Pancreas (tissue), 10 donors: ENCODE measurements at regions not wholly inside any gene's neighbourhood (a gene's known extent, or its start where the extent isn't known, plus 50 kb on each side); places are given as distances from the start of the nearest gene placed in this dataset.

ENCODE experiments used
- ATAC-seq, 4 donors: fragments of 200-7000 bp; cut with Tn5 transposase; one replicate each; pipeline versions ENCODE4 v1.8.0 to v1.9.1; 2020; ENCODE audit warnings: mild to moderate bottlenecking in 4 of 4, moderate library complexity in 4 of 4
- DNase-seq, 6 donors: peaks; one replicate each; pipeline ENCODE4 v3.0.0-alpha.2; 2020
- FAIRE-seq: peaks from 2 replicates; lab custom pipeline; 2012; peaks lifted over from hg19 to GRCh38; lab: Jason Lieb, UNC
- H3K27ac ChIP-seq, 4 donors: fragments of 200-600 bp; sonication (generic); 1 replicate in 3 of 4; 2 replicates in 1 of 4; pipeline versions ENCODE4 v1.5.0 to v1.8.0; 2020
- H3K27me3 ChIP-seq, 4 donors: fragments of 200-600 bp; one replicate each; pipeline ENCODE4 v1.8.0; 2021
- H3K36me3 ChIP-seq, 3 donors: fragments of 200-600 bp; sonication (generic) in 1 of 3; one replicate each; pipeline versions ENCODE4 v1.5.0 to v1.8.0; 2020 to 2021
- H3K4me1 ChIP-seq, 3 donors: fragments of 200-600 bp; one replicate each; pipeline ENCODE4 v1.8.0; 2021
- H3K4me3 ChIP-seq, 4 donors: fragments of 200-600 bp; sonication (generic) in 2 of 4; one replicate each; pipeline versions ENCODE4 v1.5.0 to v1.8.0; 2020 to 2021
- H3K9me3 ChIP-seq, 4 donors: fragments of 200-600 bp; one replicate each; pipeline ENCODE4 v1.8.0; 2021
- CTCF ChIP-seq, 4 donors: fragments of 200-600 bp; sonication (generic) in 3 of 4; IDR thresholded peaks; one replicate each; pipeline versions ENCODE4 v1.5.0 to v1.8.0; 2021; ENCODE audit warnings: antibody characterized with exemption in 4 of 4
- WGBS, 2 donors: extraction: QIAGEN DNeasy Blood & Tissue Kit; methylation state at CpG; one replicate each; pipeline ENCODE4 v1.1.7; 2013; 5-methylcytosine and 5-hydroxymethylcytosine counted together
- intact Hi-C, 3 donors: fragments of 100-400 bp; cut with DNase I; formaldehyde crosslinking; loops; one replicate each; pipeline versions ENCODE4 v1.11.1 to v1.14.2; 2022
- donor health status: healthy with polysubstance abuse.
- donor health status: DM: no; HTN: no; CAD: no; lungs with moderate emphysema.
- donor health status: DM: no; HTN: no; CAD: no.
- donor health status: control.
- donor health status: control.
- donor health status: Bipolar disorder and iron deficiency.
- donor health status: DM: yes; HTN: yes; CAD: no.
- donor health status: DM: no; HTN: no; CAD: no.
- donor health status: DM: no; HTN: no; CAD: no.
- donor health status: DM: yes; HTN: yes; CAD: no.

- H3K4me1 ChIP-seq, result peaks cover 0 to 2% (median 0%) of the 10 kb centered on the region in 3 donors
- H3K4me3 ChIP-seq, result no peak overlapping the region
- TF ChIP-seq CTCF (IDR thresholded peaks at IDR 0.05), result no peak
- FAIRE-seq (no peak), ATAC-seq (no peak), DNase-seq (no peak)
- intact Hi-C loops, result no loop called here
- WGBS, 2 donors, result 64 to 73% methylated on average over 4 of the region's 4 CpGs
- no peak overlapping the region for H3K27ac ChIP-seq
- H3K9me3 ChIP-seq, result no peaks in the 10 kb centered on the region
- no peaks in the 10 kb centered on the region for H3K27me3 ChIP-seq
- no peaks in the 10 kb centered on the region for H3K36me3 ChIP-seq
These were observed 65.2 kb downstream of the OTX2 start for GRCh38 chr14:56745097-56745496.

- Histone ChIP-seq H3K27me3 (no peaks in the 10 kb centered on the region), H3K27ac (no peak overlapping the region), H3K4me3 (no peak overlapping the region), H3K36me3 (no peaks in the 10 kb centered on the region), H3K4me1 (peaks cover 0 to 8% (median 0%) of the 10 kb centered on the region in 3 donors), H3K9me3 (no peaks in the 10 kb centered on the region)
- DNase-seq (no peak), ATAC-seq (no peak), FAIRE-seq (no peak)
- TF ChIP-seq CTCF (IDR thresholded peaks at IDR 0.05), result no peak
- intact Hi-C loops, result no loop called here
- WGBS, 2 donors, result 54 to 60% methylated on average over 3 of the region's 3 CpGs
These were observed 66.3 kb downstream of the OTX2 start for GRCh38 chr14:56744016-56744415.

- WGBS, 2 donors, result 88% methylated on average over 4 of the region's 4 CpGs
- H3K27me3 ChIP-seq, result no peaks in the 10 kb centered on the region
- no peaks in the 10 kb centered on the region for H3K36me3 ChIP-seq
- ATAC-seq (no peak), FAIRE-seq (no peak), DNase-seq (no peak)
- peaks cover 0 to 8% (median 0%) of the 10 kb centered on the region in 3 donors for H3K4me1 ChIP-seq
- TF ChIP-seq CTCF (IDR thresholded peaks at IDR 0.05), result no peak
- H3K4me3 ChIP-seq, result no peak overlapping the region
- no peaks in the 10 kb centered on the region for H3K9me3 ChIP-seq
- intact Hi-C loops, result no loop called here
- no peak overlapping the region for H3K27ac ChIP-seq
These were observed 67.8 kb downstream of the OTX2 start for GRCh38 chr14:56742391-56742878.

GRCh38 chr14:56741325-56741724, 69.0 kb downstream of the OTX2 start:
- no peak overlapping the region for H3K27ac ChIP-seq
- no peak for ATAC-seq
- 84 to 86% methylated on average over 7 of the region's 7 CpGs for WGBS, 2 donors
- TF ChIP-seq CTCF (IDR thresholded peaks at IDR 0.05), result no peak
- no peaks in the 10 kb centered on the region for H3K36me3 ChIP-seq
- H3K4me3 ChIP-seq, result no peak overlapping the region
- intact Hi-C loops, result no loop called here
- no peaks in the 10 kb centered on the region for H3K9me3 ChIP-seq
- peaks cover 0 to 8% (median 0%) of the 10 kb centered on the region in 3 donors for H3K4me1 ChIP-seq
- DNase-seq, result no peak
- no peaks in the 10 kb centered on the region for H3K27me3 ChIP-seq
- FAIRE-seq, result no peak

GRCh38 chr14:56738020-56738419, 72.3 kb downstream of the OTX2 start:
- 71 to 74% methylated on average over 1 of the region's 1 CpG for WGBS, 2 donors
- no peaks in the 10 kb centered on the region for H3K27me3 ChIP-seq
- no peak for TF ChIP-seq CTCF (IDR thresholded peaks at IDR 0.05)
- H3K4me3 ChIP-seq, result no peak overlapping the region
- H3K27ac ChIP-seq, result no peak overlapping the region
- H3K4me1 ChIP-seq, result peaks cover 0 to 8% (median 0%) of the 10 kb centered on the region in 3 donors
- no peak for ATAC-seq
- intact Hi-C loops, result no loop called here
- no peaks in the 10 kb centered on the region for H3K36me3 ChIP-seq
- H3K9me3 ChIP-seq, result no peaks in the 10 kb centered on the region
- FAIRE-seq, result no peak
- DNase-seq, result no peak
